ENCODE measurements at regions not wholly inside any gene's neighbourhood (a gene's known extent, or its start where the extent isn't known, plus 50 kb on each side); places are given as distances from the start of the nearest gene placed in this dataset.

DNA sequence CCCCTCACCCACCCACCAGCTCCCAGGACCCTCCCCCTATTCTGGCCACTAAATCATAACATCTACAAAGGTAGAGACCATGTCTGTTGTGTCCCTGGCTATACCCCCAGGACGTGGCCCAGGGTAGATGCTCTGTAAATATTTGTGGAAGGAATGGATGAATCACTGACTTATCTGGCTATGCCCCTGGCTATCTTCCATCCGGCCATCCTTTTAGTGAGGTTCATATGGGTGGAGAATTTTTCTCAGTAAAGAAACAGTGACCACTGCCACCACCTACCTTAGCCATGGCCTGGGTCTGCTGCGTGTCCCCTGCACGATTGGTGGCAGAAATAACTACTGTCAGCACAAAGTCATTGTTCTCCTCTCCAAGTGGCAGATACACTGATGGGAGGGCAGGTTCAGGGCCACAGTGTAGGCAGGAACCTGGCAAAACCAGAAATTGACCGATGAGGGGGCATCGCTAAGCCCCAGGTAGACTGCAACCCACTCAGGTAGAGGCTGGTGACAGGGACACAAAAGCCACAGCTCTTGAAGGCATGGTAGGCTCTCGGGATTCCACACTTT lies 63.1 kb upstream of the BCO1 start:
- intact Hi-C loops (cut with DNase I), result no loop called here
- H3K36me3 ChIP-seq, result peaks cover 0 to 34% (median 0%) of the 10 kb centered on the region in 9 donors
- TF ChIP-seq, protein P1, sequence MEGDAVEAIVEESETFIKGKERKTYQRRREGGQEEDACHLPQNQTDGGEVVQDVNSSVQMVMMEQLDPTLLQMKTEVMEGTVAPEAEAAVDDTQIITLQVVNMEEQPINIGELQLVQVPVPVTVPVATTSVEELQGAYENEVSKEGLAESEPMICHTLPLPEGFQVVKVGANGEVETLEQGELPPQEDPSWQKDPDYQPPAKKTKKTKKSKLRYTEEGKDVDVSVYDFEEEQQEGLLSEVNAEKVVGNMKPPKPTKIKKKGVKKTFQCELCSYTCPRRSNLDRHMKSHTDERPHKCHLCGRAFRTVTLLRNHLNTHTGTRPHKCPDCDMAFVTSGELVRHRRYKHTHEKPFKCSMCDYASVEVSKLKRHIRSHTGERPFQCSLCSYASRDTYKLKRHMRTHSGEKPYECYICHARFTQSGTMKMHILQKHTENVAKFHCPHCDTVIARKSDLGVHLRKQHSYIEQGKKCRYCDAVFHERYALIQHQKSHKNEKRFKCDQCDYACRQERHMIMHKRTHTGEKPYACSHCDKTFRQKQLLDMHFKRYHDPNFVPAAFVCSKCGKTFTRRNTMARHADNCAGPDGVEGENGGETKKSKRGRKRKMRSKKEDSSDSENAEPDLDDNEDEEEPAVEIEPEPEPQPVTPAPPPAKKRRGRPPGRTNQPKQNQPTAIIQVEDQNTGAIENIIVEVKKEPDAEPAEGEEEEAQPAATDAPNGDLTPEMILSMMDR (IDR thresholded peaks at IDR 0.05), result no peak
- ATAC-seq, result no peak
- no peaks in the 10 kb centered on the region for H3K27me3 ChIP-seq
- WGBS, 2 donors, result 76 to 80% methylated on average over 7 of the region's 7 CpGs
- peaks cover 0 to 5% (median 0%) of the 10 kb centered on the region in 9 donors for H3K4me1 ChIP-seq
- H3K4me3 ChIP-seq, result no peak overlapping the region
- H3K9me3 ChIP-seq, result no peaks in the 10 kb centered on the region
- H3K27ac ChIP-seq, result no peak overlapping the region
- no peak for DNase-seq

DNA sequence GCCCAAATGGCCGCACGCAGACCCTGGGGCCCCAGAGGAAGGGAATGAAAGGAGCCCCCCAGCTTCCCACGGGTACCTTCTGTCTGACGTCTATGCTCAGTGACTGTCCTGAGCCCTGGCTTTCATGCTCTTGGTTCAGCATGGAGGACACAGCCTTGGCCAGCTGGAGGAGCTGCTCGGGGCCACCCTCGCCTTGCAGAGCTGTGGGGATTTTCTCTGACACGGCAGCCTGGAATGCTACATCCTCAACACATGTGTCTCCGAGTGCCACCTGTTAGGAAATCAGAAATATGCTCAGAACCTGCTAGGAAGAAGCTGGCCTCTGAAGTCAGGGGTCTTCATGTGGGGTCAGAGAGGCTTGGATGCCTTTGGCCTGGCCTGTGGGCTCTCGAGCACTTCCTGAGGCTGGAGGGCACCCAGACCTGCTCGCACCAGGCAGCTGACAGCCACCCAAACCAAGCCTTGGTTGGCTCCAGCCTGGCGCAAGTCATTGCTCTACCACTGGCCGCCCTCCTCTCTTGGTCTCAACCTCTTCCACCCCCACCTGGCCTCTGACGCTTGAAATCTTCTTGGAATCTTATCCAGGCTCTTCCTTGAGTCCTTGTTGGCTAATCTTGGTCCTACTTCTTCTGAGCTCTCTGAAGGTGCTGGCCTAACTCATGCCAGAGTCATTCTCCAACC lies 63.7 kb upstream of the BCO1 start:
- WGBS, 2 donors, result 83 to 86% methylated on average over 13 of the region's 13 CpGs
- no peak overlapping the region for H3K27ac ChIP-seq
- no peak overlapping the region for H3K4me3 ChIP-seq
- TF ChIP-seq, protein P1 (IDR thresholded peaks at IDR 0.05), result no peak
- no peaks in the 10 kb centered on the region for H3K9me3 ChIP-seq
- H3K27me3 ChIP-seq, result no peaks in the 10 kb centered on the region
- peaks cover 0 to 2% (median 0%) of the 10 kb centered on the region in 9 donors for H3K4me1 ChIP-seq
- H3K36me3 ChIP-seq, result peaks cover 0 to 34% (median 0%) of the 10 kb centered on the region in 9 donors
- intact Hi-C loops (cut with DNase I), result no loop called here
- ATAC-seq (no peak), DNase-seq (no peak)

DNA sequence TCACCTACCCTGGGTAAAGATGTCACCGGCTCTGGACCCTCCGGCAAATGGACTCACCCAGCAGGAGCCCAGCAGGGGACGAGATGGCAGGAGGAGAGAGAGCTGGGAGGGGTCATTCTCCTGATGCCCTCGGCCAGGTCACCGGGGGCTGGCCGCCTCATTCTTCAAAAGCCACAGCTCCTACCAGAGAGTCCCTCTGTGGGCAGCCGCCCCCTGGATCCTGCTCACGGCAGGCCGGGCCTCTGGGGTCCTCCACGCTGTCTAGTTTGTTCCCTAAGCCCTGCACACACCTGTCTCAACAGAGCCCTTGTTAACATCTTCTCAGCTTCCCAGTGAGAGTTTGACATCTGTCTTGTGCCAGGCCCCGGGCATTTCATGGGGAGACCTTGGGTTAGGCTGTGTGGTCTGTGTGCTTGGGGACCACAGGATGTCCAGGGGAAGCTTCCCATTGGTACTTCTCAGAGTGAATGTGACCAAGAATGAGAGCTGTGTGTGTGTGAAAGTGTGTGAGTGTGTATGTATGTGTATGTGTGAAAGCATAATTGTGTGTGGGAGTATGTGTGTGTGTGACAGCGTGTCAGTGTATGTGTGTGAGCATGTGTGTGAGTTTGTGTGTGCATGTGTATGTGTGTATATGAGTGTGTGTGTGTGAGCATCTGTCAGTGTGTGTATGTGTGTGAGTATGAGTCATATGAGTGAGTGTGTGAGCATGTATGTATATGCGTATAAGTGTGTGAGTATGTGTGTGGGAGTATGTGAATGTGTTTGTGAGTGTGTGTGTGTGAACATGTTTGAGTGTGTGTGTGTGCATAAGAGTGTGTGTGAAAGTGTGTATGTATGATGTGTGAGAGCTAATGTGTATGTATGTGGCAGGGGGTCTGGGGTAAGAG lies 65.5 kb upstream of the BCO1 start:
- no peak for DNase-seq
- WGBS, 2 donors, result 70 to 73% methylated on average over 13 of the region's 13 CpGs
- intact Hi-C loops (cut with DNase I), result no loop called here
- Histone ChIP-seq H3K9me3 (no peaks in the 10 kb centered on the region), H3K4me3 (no peak overlapping the region), H3K36me3 (peaks cover 0 to 34% (median 0%) of the 10 kb centered on the region in 9 donors), H3K27ac (no peak overlapping the region), H3K27me3 (no peaks in the 10 kb centered on the region), H3K4me1 (no peaks in the 10 kb centered on the region)
- peak in 1 of 8 donors; percentile 10 for ATAC-seq
- TF ChIP-seq, protein P1 (IDR thresholded peaks at IDR 0.05), result no peak

DNA sequence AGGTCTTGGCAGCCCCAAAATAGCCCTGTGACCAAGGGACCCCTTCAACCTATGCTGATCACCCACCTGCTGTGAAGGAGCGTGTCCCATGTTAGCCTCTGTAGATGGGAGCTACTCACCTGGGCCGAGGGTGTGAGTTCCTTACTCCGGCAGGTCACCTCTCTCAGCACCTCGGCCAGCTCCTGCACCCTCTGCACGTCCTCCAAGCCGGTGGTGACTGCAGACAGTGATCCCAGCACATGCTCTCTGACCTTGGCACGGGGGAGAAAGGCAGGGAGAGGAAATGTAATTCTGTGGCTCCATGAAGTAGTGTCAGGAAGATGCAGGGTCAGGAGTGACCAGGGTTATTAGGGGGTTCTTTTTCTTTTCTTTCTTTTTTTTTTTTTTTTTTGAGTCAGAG lies 67.7 kb upstream of the BCO1 start:
- intact Hi-C loops (cut with DNase I), result no loop called here
- ATAC-seq, result no peak
- TF ChIP-seq, protein P1 (IDR thresholded peaks at IDR 0.05), result no peak

More for the DNA sequence above, 67.7 kb upstream of the BCO1 start:
- H3K9me3 ChIP-seq, result no peaks in the 10 kb centered on the region
- H3K27me3 ChIP-seq, result no peaks in the 10 kb centered on the region
- no peak overlapping the region for H3K27ac ChIP-seq
- 39 to 42% methylated on average over 7 of the region's 7 CpGs for whole genome bisulfite sequencing, 2 donors
- H3K4me1 ChIP-seq, result no peaks in the 10 kb centered on the region
- H3K36me3 ChIP-seq, result peaks cover 0 to 32% (median 0%) of the 10 kb centered on the region in 9 donors
- no peak for DNase-seq
- no peak overlapping the region for H3K4me3 ChIP-seq
